HUDEP-2 (cell line): ENCODE measurements at regions not wholly inside any gene's neighbourhood (a gene's known extent, or its start where the extent isn't known, plus 50 kb on each side); places are given as distances from the start of the nearest gene placed in this dataset.

Experiments
- DNase-seq, 76 experiments: peaks; one replicate each; lab custom pipeline; 2025; ENCODE audit not compliant: unreplicated experiment in 76 of 76; lab: John Stamatoyannopoulos, UW

DNA sequence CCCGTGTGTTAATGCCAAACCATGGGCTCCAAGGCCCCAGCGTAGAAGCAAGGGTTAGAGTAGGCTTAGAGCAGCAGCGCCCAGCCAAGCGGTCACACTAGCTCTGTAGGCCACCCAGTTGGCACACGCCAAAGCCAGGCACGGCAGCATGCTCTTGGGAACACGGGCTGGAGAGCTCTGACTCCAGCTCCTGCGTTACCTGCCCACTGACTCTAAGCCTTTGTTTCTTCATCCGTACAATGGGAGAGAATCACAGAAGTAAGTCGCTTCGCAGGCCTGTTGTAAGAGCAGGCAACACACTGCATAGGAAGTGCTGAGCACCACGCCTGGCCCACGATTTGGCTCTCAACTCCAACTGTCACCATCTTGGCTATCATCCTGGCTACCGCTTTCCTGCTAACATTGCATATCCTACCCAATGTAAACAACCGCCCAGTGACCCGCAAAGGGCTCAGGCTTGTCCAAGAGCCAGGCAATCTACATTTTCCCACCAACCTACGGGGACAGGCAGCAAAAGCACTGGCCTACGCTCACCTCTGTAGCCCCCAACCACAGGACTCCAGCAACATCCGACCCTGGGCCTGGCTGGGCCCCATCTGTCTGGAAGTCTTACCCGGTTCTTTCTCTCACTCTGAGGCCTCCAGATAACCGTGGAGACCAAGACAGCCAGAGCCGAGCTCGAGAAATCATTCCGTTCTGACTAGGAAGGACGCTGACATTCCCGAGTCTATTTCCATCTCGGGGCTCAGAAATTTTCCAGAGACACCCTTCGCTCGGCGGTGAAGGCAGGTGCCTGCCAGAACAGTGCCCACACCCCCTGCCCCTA is 91.5 kb upstream of the ZNF507 start:
- DNase-seq: no peak

DNA sequence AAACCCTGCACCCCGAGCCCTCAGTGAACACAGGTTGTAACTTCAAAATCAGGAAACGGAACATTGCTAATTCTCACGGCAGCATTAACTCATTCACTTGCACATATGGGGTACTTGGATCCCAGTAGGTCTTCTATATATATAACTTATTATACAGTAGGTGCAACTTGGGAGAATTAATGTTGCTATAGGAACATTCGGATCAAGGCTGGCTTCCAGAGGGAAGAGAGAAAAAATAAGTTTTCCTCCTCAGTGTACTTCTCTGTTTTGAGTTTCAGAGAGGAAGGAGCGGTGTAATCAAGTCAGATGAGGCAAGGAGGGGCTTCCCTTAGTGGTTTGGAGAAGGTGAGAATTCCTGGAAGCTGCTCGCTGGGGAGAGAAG is 90.9 kb upstream of the ZNF507 start:
- DNase-seq: no peak

DNA sequence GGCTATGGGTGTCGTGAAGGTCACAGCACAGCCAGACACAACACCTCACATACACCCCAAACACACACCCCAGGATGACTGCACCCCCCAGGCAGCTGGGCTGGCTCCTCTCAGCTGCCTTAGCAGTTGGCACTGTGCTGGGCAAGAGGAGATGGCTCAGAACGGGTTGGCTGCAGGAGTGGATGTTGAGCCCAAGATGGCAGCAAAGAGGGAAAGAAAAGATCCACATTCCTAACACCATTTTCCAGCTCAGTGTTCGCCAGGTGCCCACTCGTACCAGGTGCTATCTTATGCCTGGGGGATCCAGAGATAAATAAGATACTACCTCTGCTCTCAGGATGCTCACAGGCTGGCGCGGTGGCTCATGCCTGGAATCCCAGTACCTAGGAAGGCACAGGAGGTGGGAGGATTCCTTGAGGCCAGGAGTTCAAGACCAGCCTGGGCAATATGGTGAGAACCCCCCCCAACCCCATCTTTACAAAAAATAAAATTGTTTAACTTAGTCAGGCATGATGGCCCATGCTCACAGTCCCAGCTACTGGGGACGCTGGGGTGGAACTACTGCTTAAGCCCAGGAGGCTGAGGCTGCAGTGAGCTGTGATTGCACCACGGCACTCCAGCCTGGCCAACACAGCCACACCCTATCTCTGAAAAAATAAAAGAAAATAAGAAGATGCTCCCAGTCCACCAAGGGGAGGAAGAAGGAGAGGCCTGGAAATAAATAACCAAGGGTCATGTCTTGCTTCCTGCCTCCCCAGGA is 89.7 kb upstream of the ZNF507 start:
- no peak for DNase-seq

DNA sequence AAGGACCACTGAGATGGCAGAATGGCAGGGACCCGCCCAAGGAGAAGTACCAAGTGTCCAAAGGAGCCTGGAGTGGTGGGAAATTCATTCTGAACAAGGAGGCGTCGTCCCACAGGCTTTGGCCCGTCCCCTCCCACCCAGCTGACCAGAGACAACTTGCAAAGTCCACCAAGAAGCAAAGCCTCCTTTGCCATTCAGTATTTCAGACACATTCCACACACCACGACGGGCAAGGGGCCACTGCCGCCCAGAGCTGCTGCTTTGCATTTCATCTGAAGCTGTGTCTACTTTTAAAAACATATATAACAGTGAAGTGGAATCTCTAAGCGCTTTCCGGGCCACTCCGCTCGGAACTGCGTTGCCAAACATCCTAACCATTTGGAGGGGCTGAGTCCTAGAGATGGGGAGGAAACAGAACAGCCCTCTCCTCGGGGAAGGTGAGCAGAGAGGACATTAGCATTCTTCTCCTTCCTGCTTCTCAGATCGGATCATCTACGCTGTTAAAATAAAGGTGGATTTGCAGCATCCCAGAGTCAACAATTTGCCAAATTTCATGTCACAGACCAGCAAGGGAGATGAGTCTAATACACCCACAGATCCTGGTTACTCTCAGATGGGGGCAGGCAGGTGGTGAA is 89.0 kb upstream of the ZNF507 start:
- no peak for DNase-seq

DNA sequence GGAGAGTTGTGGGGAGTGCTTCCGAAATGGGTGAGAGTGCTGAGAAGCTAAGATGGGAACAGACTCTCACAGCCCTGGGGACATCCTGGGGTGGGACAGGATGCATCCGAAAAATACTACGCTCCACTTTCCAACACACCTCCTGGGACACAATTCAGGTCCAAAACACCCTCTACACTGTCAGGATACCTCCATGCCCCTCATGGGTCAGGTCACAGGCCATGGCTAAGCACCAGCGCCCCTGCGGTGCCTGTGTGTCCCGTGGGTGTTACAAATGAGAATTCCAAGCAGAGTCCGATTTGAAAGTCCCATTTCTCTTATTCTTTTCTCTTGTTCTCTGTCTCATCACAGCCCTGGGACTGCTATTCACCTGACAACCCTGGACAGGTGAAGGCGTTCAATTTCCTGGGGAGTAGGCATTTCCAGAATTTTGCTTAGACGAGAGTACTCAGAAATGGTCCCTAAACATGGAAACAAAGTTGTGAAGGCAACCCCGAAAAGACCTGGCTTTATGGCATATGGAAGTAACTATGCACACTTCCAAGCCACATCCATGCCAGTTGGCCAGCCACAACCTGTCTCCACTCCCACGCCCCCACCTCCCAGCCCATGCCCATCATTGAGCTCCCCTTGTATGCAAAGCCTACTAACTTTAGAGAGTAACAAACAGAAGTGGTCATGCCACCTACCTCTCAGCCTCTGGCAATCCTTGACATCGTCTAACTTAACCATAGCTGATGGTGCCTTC is 87.9 kb upstream of the ZNF507 start:
- no peak for DNase-seq

DNA sequence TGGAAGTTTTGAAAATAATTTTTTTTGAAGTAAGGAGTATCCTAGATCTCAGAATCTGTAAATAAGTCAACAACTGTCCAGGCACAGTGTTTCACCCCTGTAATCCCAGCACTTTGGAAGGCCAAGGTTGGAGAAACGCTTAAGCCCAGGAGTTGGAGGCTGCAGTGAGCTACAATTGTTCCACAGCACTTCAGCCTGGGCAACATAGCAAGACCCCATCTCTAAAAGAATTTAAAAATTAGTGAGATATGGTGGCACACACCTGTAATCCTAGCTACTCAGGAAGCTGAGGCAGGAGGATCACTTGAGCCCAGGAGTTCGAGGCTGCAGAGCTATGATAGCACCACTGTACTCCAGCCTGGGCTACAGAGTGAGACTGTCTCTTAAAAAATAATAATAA is 87.2 kb upstream of the ZNF507 start:
- no peak for DNase-seq

DNA sequence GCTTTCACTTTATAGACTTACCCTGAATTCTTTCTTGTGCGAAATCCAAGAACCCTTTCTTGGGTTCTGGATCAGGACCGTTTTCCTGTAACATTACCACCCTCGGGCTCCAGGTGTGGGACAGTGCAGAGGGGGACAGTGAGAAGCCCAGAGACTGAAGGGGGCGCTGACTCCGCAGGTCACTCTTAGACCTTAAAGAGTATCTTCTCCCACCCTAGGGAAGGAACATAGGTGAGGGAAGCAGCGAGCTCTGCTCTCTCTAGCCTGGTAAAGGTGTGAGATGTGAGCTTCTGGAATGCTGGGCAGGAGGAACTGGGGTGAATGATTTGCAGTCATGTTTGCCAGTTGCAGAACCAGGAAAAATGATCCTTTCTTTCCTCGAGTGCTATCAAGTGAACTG is 80.8 kb upstream of the ZNF507 start:
- no peak for DNase-seq

DNA sequence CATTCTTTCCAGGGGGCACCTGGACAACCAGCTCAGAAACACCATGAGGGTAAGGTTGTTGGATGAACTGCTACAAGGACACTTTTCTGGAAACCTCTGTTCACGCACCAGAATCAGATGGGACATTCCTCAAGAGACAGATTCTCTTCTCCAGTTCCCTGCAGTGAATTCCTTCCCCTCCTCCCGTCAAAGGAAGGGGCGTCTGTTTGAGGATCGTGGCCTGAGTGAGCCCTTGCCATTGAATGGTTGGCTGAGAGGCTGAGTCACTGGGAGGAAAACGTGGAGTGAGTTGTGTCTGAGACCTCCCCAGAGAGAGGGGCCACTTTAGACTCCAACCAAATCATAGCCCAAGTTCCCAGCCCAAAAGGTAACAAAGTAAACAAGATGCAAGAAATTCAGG is 79.4 kb upstream of the ZNF507 start:
- DNase-seq: no peak

DNA sequence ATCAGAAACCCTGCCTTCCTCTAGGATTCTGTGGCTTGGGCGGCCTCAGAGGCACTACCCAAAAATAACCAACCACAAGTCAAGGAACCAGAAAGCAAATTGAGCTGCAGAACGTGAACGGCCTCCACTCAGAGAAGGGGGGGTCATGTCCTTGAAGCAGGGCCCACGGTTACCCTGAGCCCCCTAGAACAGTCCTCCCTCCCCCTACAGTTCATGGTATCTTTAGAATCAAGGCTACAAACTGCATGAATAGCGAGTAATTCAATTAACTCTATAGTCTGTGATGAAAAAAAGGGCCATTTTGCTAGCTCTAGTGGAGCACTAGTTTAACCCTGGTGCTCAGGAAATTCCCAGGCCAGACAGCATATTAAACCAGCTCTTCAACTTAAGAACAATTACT is 79.0 kb upstream of the ZNF507 start:
- no peak for DNase-seq

DNA sequence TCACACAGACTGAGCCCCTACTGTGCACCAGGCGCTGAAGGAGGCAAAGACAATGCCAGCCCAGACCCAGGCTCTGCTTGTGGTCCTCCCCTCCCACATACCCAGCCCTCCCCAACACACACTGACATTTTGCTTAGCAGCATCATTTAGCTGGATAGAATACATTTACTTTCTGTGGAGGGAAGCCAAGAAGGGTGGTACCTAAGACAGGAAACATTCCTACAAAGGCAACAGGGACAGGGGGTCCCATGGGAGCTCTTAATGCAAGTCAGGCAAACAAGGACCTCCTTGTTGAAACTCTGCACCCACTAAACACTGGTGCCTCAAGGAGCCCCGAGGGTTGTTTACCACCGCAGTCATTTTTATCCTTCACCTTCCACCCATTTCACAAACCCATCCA is 77.0 kb upstream of the ZNF507 start:
- DNase-seq: no peak

DNA sequence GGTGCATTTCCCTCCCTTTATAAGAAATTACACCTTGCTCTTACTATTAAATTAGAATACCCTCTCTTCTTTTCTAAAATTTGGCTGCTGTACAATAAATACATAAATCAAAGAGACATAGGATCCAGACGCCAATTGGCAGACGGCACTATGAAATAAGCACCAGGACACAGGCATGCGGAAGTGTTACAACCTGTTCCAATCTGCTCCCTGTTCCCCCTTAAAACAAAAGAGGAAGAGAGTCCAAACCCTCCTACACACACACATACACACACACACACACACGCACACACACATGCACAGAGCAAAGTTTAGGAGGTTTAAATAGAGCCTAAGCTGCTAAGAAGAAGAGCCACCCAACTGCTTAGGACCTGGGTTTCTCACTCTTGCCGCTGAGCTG is 75.6 kb upstream of the ZNF507 start:
- DNase-seq: no peak

DNA sequence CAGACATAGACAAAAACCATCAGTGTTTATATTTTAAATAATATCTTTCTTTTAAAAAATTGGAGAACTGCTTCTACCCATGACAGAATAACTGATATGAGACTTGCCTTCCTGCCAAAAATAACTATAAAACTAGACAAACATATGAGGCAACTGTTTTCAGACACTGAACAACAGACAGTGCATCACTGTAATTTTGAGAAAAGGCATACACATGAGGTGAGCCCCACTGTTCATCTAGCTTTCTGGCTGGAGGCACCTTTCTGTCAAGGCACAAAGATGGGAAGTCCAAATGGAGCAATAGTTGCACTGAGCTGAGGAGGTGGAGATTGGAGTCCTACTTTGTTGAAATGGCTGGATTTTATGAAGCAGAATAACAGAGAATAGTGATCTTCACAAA is 71.9 kb upstream of the ZNF507 start:
- no peak for DNase-seq

DNA sequence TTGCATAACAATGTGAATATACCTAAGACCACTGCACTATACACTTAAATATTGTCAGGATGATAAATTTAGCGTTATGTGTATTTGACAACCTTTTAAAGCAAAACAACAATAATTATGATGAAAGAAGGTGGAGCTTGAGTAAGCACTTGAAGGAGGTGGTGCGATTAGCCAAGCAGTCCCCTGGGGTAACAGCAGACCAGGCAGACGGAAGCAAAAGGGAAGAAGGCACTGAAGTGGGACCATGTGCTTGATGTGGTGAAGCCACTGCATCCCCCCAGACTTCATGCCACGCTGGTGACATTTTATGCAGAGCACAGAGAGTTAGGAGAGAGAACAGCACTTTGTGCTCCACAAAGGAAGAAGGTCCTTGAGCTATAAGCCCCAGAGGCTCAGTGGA is 58.3 kb upstream of the ZNF507 start:
- no peak for DNase-seq

DNA sequence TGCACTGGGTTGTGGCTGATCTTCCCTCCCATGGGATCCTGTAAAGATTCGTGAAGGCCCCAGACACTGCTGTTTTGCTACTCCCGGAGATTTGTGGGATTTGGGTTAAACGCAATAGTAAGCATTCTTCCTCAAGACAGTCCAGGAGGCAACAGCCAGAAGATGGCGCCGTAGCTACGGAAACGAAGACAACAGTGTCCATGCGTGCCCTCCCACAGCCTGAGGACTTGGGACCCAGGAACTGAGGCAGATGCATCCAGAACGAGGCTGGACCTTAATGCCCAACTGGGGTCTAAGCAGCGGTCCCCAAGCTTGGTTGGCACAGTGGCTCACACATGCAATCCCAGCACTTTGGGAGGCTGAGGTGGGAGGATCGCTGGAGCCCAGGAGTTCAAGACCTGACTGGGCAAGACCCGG is 57.6 kb upstream of the ZNF507 start:
- DNase-seq: peak in 53 of 76 experiments; percentile 7 to 63 (median 33)

DNA sequence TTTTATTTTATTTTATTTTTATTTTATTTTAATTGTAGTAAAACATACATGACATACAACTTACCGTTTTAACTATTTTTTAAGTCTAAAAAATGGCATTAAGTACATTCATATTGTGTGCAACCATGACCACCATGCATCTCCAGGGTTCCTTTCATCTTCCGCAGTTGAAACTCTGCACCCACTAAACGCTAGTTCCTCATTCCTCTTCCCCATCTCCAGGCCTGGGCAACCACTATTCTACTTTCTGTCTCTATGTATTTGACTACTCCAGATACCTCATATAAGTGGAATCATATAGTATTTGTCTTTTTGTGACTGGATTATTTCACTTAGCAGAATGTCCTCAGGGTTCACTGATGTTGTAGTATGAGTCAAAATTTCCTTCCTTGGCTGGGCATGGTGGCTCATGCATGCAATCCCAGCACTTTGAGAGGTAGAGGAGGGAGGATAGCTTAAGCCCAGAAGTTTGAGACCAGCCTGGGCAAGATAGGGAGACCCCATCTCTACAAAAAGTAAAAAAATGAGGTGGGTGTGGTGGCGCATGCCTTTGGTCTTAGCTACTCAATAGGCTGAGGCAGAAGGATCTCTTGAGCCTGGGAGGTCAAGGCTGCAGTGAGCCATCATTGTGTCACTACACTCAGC is 55.7 kb upstream of the ZNF507 start:
- DNase-seq: no peak

DNA sequence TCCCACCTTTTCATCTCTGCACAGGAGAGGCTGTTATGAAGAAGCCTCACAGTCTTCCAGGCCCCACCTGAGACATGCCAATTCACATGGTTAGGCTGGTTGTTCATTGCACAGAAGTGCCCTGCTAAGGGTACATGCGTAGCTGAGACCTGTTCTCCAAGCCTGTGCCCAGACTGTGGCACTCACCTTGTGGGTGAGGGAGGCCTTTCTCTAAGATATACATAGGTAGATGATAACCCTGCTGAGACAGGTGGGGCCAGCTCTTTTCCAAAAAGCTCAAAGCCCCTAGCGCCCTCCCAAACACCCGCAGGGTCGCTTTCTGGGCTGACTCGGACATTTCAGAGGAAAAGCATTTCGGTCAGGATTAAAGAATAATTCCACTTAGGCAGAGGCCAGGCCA is 53.5 kb upstream of the ZNF507 start:
- DNase-seq: no peak

DNA sequence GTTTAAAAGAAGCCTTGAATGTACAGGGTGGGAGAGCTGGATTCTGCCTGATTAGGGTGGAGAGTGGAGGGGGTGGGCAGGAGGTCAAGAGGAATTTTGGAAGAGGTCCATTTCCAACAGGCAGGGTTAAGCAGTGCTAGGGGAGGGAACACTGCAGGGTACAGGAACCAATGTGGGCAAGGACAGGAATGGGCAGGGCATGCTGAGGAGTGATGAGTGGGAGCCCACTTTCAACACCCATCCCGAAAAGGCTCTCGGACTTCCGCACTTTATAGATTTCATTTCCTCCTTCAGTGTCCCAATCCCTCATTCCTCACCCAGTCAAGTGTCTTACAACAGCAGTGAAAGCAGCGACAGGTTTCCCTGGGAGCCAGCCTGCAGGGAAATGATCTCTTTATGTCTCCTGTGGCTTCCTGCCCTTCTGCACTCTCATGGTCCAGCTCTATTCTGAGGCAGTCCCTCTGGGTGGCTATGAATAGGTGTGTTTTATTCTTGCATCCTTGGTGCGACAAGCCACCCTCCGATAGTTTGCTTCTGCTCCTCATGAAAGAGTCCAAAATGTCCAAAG is 50.5 kb upstream of the ZNF507 start:
- DNase-seq: no peak
